Body of pancreas (tissue), 4 donors: ENCODE measurements at regions not wholly inside any gene's neighbourhood (a gene's known extent, or its start where the extent isn't known, plus 50 kb on each side); places are given as distances from the start of the nearest gene placed in this dataset.

Experiments
- ATAC-seq: fragments of 150-250 bp; one replicate; pipeline ENCODE4 v1.9.1; 2016
- DNase-seq, 4 donors: peaks; one replicate each; pipeline ENCODE4 v3.0.0-alpha.2; 2019
- H3K27ac ChIP-seq, 4 donors: fragments of 200-600 bp; sonication (generic); 1 replicate in 3 of 4; 2 replicates in 1 of 4; pipeline versions ENCODE4 v1.5.1 to v1.6.1; 2016 to 2019; ENCODE audit warnings: mild to moderate bottlenecking in 1 of 4, mixed read lengths in 1 of 4, moderate library complexity in 1 of 4
- H3K27me3 ChIP-seq, 2 donors: fragments of 200-600 bp; sonication (generic); one replicate each; pipeline ENCODE4 v1.6.0; 2016; ENCODE audit warnings: mild to moderate bottlenecking in 1 of 2
- H3K36me3 ChIP-seq, 2 donors: fragments of 200-600 bp; sonication (generic); replicated peaks in 1 of 2; 2 replicates each; pipeline ENCODE4 v1.5.1; 2016; ENCODE audit warnings: low read depth in 2 of 2; ENCODE audit not compliant: insufficient read depth in 1 of 2
- H3K4me1 ChIP-seq: fragments of 200-600 bp; sonication (generic); one replicate; pipeline ENCODE4 v1.6.0; 2016
- H3K4me3 ChIP-seq, 2 donors: fragments of 200-600 bp; sonication (generic); 1 replicate in 1 of 2; 2 replicates in 1 of 2; pipeline ENCODE4 v1.5.1; 2016 to 2019
- H3K9me3 ChIP-seq, 3 donors: fragments of 200-600 bp; sonication (generic); 1 replicate in 2 of 3; 2 replicates in 1 of 3; pipeline ENCODE4 v1.5.1; 2016
- CTCF ChIP-seq, 7 experiments: fragments of 450-650 bp in 4 of 7; fragments of 200-600 bp in 3 of 7; sonication (generic) in 3 of 7; IDR thresholded peaks; one replicate each; pipeline ENCODE4 v1.5.1; 2016 to 2019; ENCODE audit warnings: antibody characterized with exemption in 7 of 7
- POLR2A ChIP-seq, 3 donors: fragments of 450-650 bp; IDR thresholded peaks; one replicate each; pipeline ENCODE4 v1.6.1; 2016; ENCODE audit warnings: antibody characterized with exemption in 3 of 3, mild to moderate bottlenecking in 2 of 3
- WGBS, 2 donors: methylation state at CpG; one replicate each; pipeline ENCODE4 v1.1.5; 2017; 5-methylcytosine and 5-hydroxymethylcytosine counted together
- intact Hi-C: fragments of 100-400 bp; cut with DNase I; formaldehyde crosslinking; loops from one replicate; pipeline ENCODE4 v1.15.1; 2023

DNA sequence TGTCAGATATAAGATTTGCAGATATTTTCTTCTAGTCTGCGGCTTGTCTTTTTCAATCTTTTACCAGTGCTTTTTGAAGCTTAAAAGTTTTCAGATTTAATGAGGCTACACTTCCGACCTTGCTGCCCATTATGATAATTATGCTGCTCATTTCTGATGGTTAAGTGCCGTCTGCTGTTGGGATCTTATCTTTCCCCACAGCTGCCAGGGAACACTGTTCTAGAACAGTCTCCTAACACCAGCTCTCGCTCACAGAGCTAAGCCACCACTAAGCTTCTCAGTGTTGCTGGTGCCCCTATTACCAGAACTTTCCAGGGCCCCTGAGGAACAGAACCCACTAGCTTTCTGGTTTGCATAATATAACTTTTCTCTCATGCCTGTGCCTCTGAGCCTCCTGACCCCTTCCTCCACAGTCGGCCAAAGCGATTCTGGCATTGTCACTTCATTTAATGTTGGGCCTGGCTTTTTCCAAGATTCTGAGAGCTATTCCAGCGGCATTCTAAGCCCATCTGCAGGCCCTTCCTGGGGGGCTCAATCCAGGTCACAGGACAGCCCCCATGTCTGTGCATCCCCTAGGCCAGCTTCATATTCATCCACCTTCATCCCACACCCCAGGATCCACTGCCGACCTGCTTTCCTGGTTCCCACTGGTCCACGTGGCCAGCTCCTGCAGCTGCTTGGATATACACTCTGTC lies 237.0 kb downstream of the PTPRU start:
- no peak overlapping the region for H3K27ac ChIP-seq
- H3K27me3 ChIP-seq: no peaks in the 10 kb centered on the region
- no peaks in the 10 kb centered on the region for H3K9me3 ChIP-seq
- 67 to 72% methylated on average over 9 of the region's 9 CpGs for WGBS, 2 donors
- H3K4me3 ChIP-seq: no peak overlapping the region
- no peak for TF ChIP-seq CTCF (IDR thresholded peaks at IDR 0.05)
- H3K4me1 ChIP-seq: peaks cover 13% of the 10 kb centered on the region
- intact Hi-C loops: no loop called here
- no peaks in the 10 kb centered on the region for H3K36me3 ChIP-seq
- DNase-seq (no peak), ATAC-seq (no peak)

DNA sequence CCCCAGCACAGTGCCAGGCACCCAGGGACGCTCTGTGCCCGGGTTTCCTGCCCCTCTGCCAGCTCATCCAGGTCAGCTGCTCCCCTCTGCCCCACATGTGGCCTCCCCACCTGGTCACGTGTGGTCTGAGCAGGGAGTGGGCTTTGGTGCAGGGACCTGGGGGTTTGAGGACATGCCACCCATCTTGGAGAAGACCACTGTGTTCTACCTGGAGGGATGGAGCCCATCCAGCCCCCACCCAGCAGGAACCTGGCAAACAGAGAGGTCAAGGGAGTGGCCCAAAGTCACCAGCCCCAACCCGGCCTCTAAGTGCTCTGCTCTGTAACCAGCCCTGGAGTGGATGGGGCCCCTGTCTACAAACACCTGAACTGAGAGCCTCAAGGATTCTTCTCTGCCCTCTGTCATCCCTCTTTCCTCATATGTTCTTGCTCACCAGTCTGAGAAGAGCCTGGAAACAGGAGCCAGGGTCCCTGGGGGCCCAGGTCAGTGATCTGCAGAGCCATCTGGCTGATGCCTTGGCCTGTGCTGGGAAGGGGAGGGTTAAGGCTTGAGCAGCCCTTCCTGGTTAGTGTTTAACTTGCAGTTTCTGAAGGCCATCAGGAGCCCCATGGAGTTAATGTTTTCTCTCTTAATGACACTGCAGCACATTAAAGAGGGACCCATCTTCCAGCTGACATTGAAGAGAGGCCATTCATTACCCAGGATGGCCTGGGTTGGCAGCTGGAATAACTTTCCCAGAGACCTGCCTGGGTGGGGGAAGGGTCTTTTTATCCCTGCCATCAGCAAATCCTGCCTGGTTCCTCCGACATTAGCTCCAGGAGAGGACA lies 235.4 kb downstream of the PTPRU start:
- ATAC-seq (no peak), DNase-seq (no peak)
- Histone ChIP-seq H3K27ac (no peak overlapping the region), H3K9me3 (no peaks in the 10 kb centered on the region), H3K27me3 (no peaks in the 10 kb centered on the region), H3K4me3 (no peak overlapping the region), H3K36me3 (no peaks in the 10 kb centered on the region), H3K4me1 (peaks cover 13% of the 10 kb centered on the region)
- WGBS, 2 donors: 40 to 71% methylated on average over 2 to 5 of the region's 5 CpGs
- intact Hi-C loops: no loop called here
- no peak for TF ChIP-seq CTCF (IDR thresholded peaks at IDR 0.05)
- TF ChIP-seq POLR2A (IDR thresholded peaks at IDR 0.05): no peak

DNA sequence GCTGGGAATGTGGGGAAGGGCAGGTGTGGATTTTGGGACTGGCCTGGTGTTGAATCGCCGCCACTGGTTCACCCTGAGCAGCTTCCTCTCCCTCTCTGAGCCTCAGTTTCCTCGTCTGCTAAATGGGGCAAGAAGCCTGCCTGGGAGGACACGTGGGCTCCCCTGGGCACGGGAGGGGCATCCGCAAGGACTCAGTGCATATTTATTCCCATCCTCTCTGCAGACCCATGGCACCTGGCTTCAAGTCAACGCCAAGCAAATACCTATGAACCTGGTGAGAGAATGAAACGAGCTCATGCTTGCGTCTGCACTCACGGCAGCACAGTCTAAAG lies 234.4 kb downstream of the PTPRU start:
- Histone ChIP-seq H3K9me3 (no peaks in the 10 kb centered on the region), H3K27ac (no peak overlapping the region), H3K4me1 (peaks cover 13% of the 10 kb centered on the region), H3K4me3 (no peak overlapping the region), H3K27me3 (no peaks in the 10 kb centered on the region), H3K36me3 (no peaks in the 10 kb centered on the region)
- no peak for TF ChIP-seq CTCF (IDR thresholded peaks at IDR 0.05)
- no peak for TF ChIP-seq POLR2A (IDR thresholded peaks at IDR 0.05)
- DNase-seq (no peak), ATAC-seq (no peak)
- WGBS, 2 donors: 70 to 74% methylated on average over 5 to 10 of the region's 10 CpGs
- intact Hi-C loops: no loop called here

- Histone ChIP-seq H3K36me3 (no peaks in the 10 kb centered on the region), H3K4me1 (peaks cover 13% of the 10 kb centered on the region), H3K4me3 (no peak overlapping the region), H3K27ac (no peak overlapping the region), H3K27me3 (no peaks in the 10 kb centered on the region), H3K9me3 (no peaks in the 10 kb centered on the region)
- WGBS, 2 donors: 57 to 63% methylated on average over 3 to 9 of the region's 9 CpGs
- no peak for DNase-seq
- intact Hi-C loops: no loop called here
- ATAC-seq: no peak
- TF ChIP-seq POLR2A (IDR thresholded peaks at IDR 0.05): no peak
- no peak for TF ChIP-seq CTCF (IDR thresholded peaks at IDR 0.05)
Measured at GRCh38 chr1:29470087-29470787, 233.9 kb downstream of the PTPRU start.
